GM18520 (cell line): ENCODE measurements at regions not wholly inside any gene's neighbourhood (a gene's known extent, or its start where the extent isn't known, plus 50 kb on each side); places are given as distances from the start of the nearest gene placed in this dataset.
"Not testable (repeated sequence)": the region's sequence is repeated elsewhere in the genome, so short reads cannot be mapped to it uniquely, and the experiment has no call there.

Source experiments
- ATAC-seq: cut with Tn5 transposase; IDR thresholded peaks from one replicate; pipeline ENCODE4 v1.9.1; 2021; ENCODE audit not compliant: unreplicated experiment

DNA sequence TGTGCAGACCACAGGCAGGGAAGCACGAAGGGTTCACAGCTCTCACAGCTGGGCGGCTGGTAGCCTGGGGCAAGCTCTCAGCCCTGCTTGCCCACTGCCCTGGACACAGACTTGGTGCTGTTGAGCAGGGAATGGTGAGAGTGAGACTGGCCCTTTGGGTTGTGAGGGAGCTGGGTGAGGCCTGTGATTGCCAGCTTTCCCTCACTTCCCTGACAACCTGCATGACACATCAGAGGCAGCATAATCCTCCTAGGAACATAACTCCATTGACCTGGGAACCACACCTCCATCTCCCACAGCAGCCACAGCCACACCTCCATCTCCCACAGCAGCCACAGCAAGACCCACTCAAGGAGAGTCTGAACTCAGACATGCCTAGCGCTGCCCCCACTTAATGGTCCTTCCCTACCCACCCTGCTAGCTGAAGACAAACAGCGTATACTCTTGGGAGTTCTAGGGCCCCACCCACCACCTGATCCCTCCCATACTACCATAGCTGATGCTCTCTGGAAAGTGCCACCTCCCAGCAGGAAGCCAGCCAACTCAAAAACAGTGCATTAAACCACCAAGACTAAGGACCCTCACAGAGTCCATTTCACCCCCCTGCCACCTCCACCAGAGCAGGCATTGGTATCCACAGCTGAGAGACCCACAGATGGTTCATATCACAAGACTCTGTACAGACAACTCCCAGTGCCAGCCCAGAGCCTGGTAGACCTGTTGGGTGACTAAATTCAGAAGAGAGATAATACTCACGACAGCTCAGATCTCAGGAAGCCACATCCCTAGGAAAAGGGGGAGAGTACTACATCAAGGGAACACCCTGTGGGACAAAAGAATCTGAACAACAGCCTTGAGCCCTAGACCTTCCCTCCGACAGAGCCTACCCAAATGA is 60.2 kb upstream of the PRSS3 start:
- not testable (repeated sequence) for ATAC-seq

DNA sequence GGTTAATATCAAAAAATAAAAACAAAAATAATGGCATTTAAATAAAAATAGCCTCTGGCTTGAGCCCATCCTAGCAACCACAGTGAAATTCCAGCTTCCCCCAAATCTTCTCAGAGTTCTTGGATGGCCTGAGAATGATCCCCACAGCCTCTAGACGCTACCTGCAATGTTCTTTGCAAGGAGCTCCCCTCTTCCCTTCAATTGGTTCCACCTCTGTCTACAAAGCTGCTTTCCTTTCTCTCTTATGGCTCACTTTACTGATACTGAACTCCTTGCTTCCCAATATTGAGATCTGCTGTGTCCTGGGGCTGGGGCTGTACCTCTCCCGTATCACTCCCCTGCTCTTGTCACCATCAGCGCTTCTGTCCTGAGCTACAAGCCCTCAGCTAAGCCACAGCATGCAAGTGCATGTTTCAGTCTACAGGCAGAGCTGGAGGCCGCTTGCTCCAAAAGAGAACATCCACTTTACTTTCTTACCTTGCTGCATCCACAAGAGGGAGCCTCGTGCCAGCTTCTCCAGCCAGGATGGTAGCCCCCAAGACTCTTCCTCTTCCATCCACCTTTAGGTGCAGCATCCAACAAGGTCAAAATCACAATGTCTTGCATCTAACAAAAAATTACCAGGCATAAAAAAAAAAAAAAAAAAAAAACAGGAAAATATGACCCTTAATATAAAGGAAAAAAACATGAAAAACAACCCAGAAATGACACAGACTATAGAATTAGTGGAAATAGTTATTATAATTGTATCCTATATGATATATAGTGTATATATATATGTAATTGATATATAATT is 57.4 kb upstream of the PRSS3 start:
- ATAC-seq: no peak

DNA sequence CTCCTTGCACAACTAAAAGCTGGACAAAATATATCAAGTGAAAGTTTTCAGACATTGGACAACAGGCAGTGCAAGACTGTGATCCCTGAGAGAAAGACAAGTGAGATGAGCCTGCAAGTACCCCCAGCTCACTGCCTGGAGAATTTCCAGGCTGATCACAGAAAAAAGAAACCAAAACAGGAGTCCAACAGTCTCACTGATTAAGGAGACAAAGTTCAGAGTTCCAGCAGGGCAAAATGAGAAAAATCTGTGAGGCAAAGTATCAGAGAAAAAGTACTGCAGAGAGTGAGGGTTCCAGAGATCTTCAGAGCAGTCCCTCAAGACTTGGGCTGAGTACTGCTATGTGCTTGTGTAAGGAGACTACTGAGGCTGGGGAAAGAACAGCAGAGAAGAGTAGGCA is 56.0 kb upstream of the PRSS3 start:
- no peak for ATAC-seq

DNA sequence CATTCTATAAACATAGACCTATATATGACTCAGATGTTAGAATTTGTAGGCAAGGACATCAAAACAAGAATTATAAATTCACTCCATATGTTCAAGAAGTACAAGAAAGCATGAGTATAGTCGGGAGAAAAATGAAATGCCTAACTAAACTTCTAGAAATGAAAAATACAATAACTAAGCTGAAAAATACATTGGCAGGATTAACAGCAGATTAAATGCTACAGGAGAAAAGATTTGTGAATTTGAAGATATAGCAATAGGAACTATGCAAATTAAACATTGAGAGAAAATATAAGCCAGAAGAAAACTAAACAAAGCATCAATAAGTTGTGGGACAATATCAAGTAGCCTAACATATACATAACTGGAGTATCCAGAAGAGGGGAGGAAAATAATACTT is 55.3 kb upstream of the PRSS3 start:
- ATAC-seq: no peak

DNA sequence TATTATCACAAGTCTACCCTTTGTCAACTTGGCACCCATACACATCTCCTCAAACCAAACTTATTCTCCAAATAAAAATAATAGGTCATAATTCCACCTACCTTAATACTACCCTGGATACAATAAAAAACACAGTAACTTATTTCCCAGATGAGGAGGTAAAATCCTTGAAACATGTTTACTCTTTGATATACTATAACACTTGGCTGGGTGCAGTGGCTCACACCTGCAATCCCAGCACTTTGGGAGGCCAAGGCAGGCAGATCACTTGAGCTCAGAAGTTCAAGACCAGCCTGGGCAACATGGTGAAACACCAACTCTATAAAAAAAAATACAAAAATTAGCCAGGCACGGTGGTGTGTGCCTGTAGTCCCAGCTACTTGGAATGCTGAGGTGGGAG is 54.4 kb upstream of the PRSS3 start:
- ATAC-seq: not testable (repeated sequence)

DNA sequence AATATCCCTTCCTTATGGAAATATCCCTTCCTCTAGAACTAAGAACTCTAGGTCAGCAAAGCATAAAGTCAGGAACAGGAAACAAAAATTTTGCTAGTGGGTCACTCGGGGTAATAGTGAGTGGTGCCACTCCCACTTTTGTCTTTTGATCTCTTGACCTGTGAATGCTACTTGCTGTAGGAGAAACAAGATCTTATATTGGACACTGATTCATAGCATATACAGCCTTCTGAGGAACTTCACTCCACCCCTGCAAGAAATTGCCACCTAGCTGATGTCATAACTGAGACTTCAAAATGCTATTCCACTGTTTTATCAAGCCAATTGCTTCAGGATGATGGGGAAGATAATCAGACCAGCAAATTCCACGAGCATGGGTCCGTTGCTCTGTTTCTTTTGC is 53.3 kb upstream of the PRSS3 start:
- ATAC-seq: no peak

DNA sequence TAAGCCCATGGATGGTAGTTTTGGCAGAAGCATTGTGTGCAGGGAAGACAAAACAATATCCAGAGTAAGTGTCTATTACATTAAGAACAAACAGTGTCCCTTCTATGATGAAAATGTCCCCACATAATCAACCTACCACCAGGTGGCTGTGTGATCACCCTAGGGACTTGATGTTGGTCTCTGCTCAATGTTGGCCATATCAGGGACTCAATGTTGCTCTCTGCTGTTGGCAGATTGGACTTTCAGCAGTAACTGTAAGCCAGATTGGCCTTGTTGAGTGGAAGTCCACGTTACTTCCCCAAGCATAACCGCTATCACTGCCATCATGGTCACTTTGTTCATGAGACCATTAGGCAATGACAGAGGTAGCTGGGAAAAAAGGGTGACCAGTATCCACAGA is 52.8 kb upstream of the PRSS3 start:
- no peak for ATAC-seq
